ENCODE measurements at regions not wholly inside any gene's neighbourhood (a gene's known extent, or its start where the extent isn't known, plus 50 kb on each side); places are given as distances from the start of the nearest gene placed in this dataset.

DNA sequence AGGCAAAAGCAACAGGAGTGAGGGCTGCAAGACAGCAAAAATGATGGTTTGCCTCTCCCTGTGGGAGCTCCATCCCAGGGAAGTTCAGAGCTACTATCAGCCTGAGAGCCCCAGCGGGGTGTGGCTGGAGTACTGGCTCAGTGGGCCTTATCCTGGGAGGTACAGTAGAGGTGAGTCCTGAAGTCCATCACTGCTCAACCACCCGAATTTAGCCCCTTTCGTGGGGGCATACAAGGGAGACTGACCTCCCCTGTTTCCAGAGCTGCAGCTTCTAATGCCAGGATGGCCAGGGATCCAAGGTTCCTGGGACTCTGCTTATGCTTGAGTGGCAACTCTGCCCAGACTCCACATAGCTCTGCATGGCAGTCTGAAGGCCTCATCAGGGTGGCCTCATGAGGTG lies 617.8 kb downstream of the MMUT start:
- intact Hi-C loops (cut with micrococcal nuclease), result no loop called here
- ChIA-PET CTCF (no interaction called here), POLR2A (no interaction called here)
- Mint-ChIP-seq H3K9me3 (peaks cover 32% of the 10 kb centered on the region), H3K4me3 (no peak overlapping the region), H3K4me1 (ENCODE audit: low read depth) (no peaks in the 10 kb centered on the region), H3K36me3 (ENCODE audit: low read depth) (no peaks in the 10 kb centered on the region), H3K27ac (no peak overlapping the region), H3K27me3 (no peaks in the 10 kb centered on the region)
- TF ChIP-seq, protein P1, sequence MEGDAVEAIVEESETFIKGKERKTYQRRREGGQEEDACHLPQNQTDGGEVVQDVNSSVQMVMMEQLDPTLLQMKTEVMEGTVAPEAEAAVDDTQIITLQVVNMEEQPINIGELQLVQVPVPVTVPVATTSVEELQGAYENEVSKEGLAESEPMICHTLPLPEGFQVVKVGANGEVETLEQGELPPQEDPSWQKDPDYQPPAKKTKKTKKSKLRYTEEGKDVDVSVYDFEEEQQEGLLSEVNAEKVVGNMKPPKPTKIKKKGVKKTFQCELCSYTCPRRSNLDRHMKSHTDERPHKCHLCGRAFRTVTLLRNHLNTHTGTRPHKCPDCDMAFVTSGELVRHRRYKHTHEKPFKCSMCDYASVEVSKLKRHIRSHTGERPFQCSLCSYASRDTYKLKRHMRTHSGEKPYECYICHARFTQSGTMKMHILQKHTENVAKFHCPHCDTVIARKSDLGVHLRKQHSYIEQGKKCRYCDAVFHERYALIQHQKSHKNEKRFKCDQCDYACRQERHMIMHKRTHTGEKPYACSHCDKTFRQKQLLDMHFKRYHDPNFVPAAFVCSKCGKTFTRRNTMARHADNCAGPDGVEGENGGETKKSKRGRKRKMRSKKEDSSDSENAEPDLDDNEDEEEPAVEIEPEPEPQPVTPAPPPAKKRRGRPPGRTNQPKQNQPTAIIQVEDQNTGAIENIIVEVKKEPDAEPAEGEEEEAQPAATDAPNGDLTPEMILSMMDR (IDR thresholded peaks at IDR 0.05), result no peak
- ATAC-seq (no peak), DNase-seq (no peak)

DNA sequence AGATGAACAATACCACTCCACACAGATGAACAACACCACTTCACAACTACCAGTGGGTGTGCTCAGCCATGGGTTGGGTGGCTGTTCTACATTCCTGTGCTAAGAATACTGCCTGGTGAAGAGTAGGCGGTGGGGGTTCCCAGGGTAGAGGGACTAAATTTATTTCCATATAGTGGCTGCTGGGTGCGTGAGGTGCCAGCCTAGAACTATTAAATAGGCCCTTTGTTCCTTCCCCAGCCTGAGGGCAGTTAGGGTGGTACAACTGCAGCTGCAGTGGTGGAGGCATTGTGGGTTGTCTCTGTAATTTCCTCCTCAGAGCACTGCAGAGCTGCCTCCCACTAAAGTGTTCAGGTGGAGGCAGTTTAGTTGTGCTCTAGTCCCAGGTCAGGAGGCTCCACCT lies 618.4 kb downstream of the MMUT start:
- intact Hi-C loops (cut with micrococcal nuclease), result no loop called here
- DNase-seq (no peak), ATAC-seq (no peak)
- Mint-ChIP-seq H3K36me3 (ENCODE audit: low read depth) (no peaks in the 10 kb centered on the region), H3K27me3 (no peaks in the 10 kb centered on the region), H3K9me3 (peaks cover 30% of the 10 kb centered on the region), H3K27ac (no peak overlapping the region), H3K4me1 (ENCODE audit: low read depth) (no peaks in the 10 kb centered on the region), H3K4me3 (no peak overlapping the region)
- CTCF ChIA-PET, result interaction anchor here (1.4 kb wide), 1 partner anchor 11 kb away, joined by 3 read pairs; no protein-coding TSS in a partner anchor
- TF ChIP-seq, protein P1 (IDR thresholded peaks at IDR 0.05), result no peak
- POLR2A ChIA-PET, result no interaction called here

DNA sequence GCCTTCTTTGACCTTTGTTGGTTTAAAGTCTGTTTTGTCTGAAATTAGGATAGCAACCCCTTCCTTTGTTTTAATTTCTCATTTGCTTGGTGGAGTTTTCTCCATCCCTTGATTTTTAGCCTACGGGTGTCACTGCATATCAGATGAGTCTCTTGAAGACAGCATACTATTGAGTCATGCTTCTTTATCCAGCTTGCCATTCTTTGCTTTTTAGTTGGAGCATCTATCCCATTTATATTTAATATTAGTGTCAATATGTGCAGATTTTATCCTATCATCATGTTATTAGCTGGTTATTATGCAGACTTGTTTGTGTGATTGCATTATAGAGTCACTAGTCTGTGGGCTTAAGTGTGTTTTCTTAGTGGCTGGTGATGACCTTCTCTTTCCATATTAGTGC lies 622.2 kb downstream of the MMUT start:
- no peak overlapping the region for H3K27ac Mint-ChIP-seq
- no peak overlapping the region for H3K4me3 Mint-ChIP-seq
- H3K27me3 Mint-ChIP-seq, result no peaks in the 10 kb centered on the region
- ATAC-seq (no peak), DNase-seq (no peak)
- intact Hi-C loops (cut with micrococcal nuclease), result no loop called here
- TF ChIP-seq, protein P1 (IDR thresholded peaks at IDR 0.05), result no peak
- ChIA-PET POLR2A (no interaction called here), CTCF (no interaction called here)
- no peaks in the 10 kb centered on the region for H3K4me1 Mint-ChIP-seq (ENCODE audit: low read depth)
- no peaks in the 10 kb centered on the region for H3K36me3 Mint-ChIP-seq (ENCODE audit: low read depth)
- peaks cover 26% of the 10 kb centered on the region for H3K9me3 Mint-ChIP-seq

DNA sequence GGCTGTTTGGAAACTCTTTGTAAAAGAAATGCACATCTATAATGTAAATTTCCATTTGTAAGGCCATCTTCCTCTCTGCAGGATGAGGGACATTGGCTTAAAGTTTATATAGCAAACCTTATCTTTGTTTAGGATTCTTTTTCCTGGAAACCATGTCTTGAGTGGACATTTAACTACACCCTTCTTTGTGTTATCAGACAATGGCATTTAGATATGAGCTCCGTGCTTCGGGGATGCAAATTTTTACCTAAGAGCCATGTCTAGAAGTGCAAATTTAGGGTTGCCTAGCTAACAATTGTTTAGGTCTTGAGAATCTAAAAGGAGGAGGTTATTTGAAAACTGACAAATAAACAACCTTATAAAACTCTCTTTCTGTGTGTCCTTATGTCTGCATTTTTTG lies 623.8 kb downstream of the MMUT start:
- ATAC-seq (no peak), DNase-seq (no peak)
- TF ChIP-seq, protein P1 (IDR thresholded peaks at IDR 0.05), result no peak
- H3K9me3 Mint-ChIP-seq, result peaks cover 22% of the 10 kb centered on the region
- POLR2A ChIA-PET, result no interaction called here
- no peak overlapping the region for H3K27ac Mint-ChIP-seq
- no peak overlapping the region for H3K4me3 Mint-ChIP-seq
- H3K36me3 Mint-ChIP-seq (ENCODE audit: low read depth), result no peaks in the 10 kb centered on the region
- intact Hi-C loops (cut with micrococcal nuclease), result no loop called here
- no peaks in the 10 kb centered on the region for H3K27me3 Mint-ChIP-seq
- no peaks in the 10 kb centered on the region for H3K4me1 Mint-ChIP-seq (ENCODE audit: low read depth)
- CTCF ChIA-PET, result no interaction called here

DNA sequence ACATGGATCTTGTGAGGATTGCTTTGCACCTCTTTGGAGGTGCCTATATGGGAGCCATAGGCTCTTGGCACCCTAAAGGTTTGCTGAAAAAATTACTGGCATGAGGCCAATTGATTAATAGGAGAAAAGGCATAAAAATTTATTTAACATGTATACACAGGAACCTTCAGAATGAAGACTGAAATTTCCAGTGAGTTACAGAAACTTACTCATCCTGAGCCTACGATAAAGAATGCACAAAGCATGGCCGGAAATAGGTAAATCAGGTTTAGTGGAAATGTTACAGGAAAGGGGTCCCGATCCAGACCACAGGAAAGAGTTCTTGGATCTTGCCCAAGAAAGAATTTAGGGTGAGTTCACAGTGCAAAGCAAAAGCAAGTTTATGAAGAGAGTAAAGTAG lies 625.3 kb downstream of the MMUT start:
- no peaks in the 10 kb centered on the region for H3K36me3 Mint-ChIP-seq (ENCODE audit: low read depth)
- POLR2A ChIA-PET, result no interaction called here
- H3K4me3 Mint-ChIP-seq, result no peak overlapping the region
- H3K9me3 Mint-ChIP-seq, result peaks cover 20% of the 10 kb centered on the region
- H3K27me3 Mint-ChIP-seq, result no peaks in the 10 kb centered on the region
- ATAC-seq (no peak), DNase-seq (no peak)
- intact Hi-C loops (cut with micrococcal nuclease), result no loop called here
- CTCF ChIA-PET, result no interaction called here
- H3K27ac Mint-ChIP-seq, result no peak overlapping the region
- TF ChIP-seq, protein P1 (IDR thresholded peaks at IDR 0.05), result no peak
- H3K4me1 Mint-ChIP-seq (ENCODE audit: low read depth), result no peaks in the 10 kb centered on the region
